ENCODE measurements at regions not wholly inside any gene's neighbourhood (a gene's known extent, or its start where the extent isn't known, plus 50 kb on each side); places are given as distances from the start of the nearest gene placed in this dataset.

DNA sequence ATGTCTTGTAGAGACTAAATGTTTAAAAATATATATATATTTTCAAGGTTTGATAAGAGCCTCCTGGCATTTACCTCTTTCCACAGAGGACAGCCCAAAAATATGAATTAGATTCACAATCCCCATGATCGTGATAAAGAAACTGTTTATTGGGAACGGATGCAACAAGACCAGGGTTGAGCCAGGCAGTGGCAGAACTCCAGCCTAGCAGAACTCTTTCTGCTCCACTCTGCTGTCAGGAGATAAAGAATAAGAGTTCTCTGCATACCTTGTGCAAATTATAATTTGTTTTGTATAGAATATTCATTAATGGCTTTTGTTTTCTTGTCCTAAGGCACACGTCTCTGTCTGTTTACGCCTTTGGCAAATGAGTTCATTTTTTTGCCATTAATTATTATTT lies 472.2 kb downstream of the TUSC1 start (continued):
- no peak for TF ChIP-seq ZNF610 (tag by site-specific recombination; IDR thresholded peaks at IDR 0.05; ENCODE audit: borderline replicate concordance)
- TF ChIP-seq ZNF521 (tag by site-specific recombination; IDR thresholded peaks at IDR 0.05): no peak

- ChIA-PET POLR2A (no interaction called here), CTCF (no interaction called here)
- TF ChIP-seq ZNF514 (tag by site-specific recombination; IDR thresholded peaks at IDR 0.05): no peak
- no peak for TF ChIP-seq ZNF580 (tag by site-specific recombination; IDR thresholded peaks at IDR 0.05)
- TF ChIP-seq SALL2 (tag by site-specific recombination; IDR thresholded peaks at IDR 0.05; ENCODE audit: borderline replicate concordance): no peak
- TF ChIP-seq YY2 (tag by site-specific recombination; IDR thresholded peaks at IDR 0.05): no peak
- no peak for TF ChIP-seq ZNF544 (tag by site-specific recombination; IDR thresholded peaks at IDR 0.05)
- TF ChIP-seq GLI2 (tag by site-specific recombination; IDR thresholded peaks at IDR 0.05; ENCODE audit: borderline replicate concordance, low read depth): no peak
- TF ChIP-seq, protein P1, sequence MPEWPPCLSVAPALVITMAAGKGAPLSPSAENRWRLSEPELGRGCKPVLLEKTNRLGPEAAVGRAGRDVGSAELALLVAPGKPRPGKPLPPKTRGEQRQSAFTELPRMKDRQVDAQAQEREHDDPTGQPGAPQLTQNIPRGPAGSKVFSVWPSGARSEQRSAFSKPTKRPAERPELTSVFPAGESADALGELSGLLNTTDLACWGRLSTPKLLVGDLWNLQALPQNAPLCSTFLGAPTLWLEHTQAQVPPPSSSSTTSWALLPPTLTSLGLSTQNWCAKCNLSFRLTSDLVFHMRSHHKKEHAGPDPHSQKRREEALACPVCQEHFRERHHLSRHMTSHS (tag by site-specific recombination; IDR thresholded peaks at IDR 0.05): no peak
- TF ChIP-seq, protein P2, sequence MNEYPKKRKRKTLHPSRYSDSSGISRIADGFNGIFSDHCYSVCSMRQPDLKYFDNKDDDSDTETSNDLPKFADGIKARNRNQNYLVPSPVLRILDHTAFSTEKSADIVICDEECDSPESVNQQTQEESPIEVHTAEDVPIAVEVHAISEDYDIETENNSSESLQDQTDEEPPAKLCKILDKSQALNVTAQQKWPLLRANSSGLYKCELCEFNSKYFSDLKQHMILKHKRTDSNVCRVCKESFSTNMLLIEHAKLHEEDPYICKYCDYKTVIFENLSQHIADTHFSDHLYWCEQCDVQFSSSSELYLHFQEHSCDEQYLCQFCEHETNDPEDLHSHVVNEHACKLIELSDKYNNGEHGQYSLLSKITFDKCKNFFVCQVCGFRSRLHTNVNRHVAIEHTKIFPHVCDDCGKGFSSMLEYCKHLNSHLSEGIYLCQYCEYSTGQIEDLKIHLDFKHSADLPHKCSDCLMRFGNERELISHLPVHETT (tag by site-specific recombination; IDR thresholded peaks at IDR 0.05): no peak
- no peak for TF ChIP-seq OVOL3 (tag by site-specific recombination; IDR thresholded peaks at IDR 0.05)
- TF ChIP-seq ZNF132 (tag by site-specific recombination; IDR thresholded peaks at IDR 0.05; ENCODE audit: borderline replicate concordance): no peak
- TF ChIP-seq SCRT1 (tag by site-specific recombination; IDR thresholded peaks at IDR 0.05; ENCODE audit: borderline replicate concordance): no peak
- no peak for TF ChIP-seq ZNF37A (tag by site-specific recombination; IDR thresholded peaks at IDR 0.05)
- no peak for TF ChIP-seq ZEB2 (tag by site-specific recombination; IDR thresholded peaks at IDR 0.05)
- no peak for TF ChIP-seq ZNF140 (tag by site-specific recombination; IDR thresholded peaks at IDR 0.05)
- TF ChIP-seq ZNF112 (tag by site-specific recombination; IDR thresholded peaks at IDR 0.05): no peak
Measured at GRCh38 chr9:25205285-25205684, 473.0 kb downstream of the TUSC1 start.

DNA sequence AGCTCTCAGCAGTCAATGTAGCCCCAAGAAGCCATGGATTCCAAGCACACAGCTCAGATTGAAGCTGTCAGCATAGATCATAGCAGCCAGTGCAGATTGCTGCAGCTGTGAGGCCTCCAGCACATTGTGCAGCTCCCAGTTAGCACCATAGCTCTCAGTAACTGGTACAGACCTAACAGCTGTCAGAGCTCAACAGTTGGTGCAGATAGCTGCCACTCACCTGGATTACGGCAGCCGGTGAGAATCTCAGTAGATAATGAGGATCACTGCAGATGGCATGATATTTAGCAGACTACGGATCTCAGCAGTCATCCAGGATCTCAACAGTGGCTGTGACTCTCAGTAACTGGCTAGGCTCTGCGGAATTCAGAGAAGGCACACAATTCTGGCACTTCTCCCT lies 500.4 kb downstream of the TUSC1 start:
- no peaks in the 10 kb centered on the region for H3K4me1 ChIP-seq (ENCODE audit: control insufficient read depth, insufficient read depth, low read length)
- ChIA-PET CTCF (no interaction called here), POLR2A (no interaction called here)
- no peak overlapping the region for H3K4me3 ChIP-seq (ENCODE audit: low read depth, low read length)
- TF ChIP-seq ZBTB21 (tag by site-specific recombination; IDR thresholded peaks at IDR 0.05) (no peak), ZNF624 (tag by site-specific recombination; IDR thresholded peaks at IDR 0.05) (no peak), SETDB1 (IDR thresholded peaks at IDR 0.05; ENCODE audit: insufficient read length, low read length) (no peak), SALL2 (tag by site-specific recombination; IDR thresholded peaks at IDR 0.05; ENCODE audit: borderline replicate concordance) (no peak)
- TF ChIP-seq, protein P3, sequence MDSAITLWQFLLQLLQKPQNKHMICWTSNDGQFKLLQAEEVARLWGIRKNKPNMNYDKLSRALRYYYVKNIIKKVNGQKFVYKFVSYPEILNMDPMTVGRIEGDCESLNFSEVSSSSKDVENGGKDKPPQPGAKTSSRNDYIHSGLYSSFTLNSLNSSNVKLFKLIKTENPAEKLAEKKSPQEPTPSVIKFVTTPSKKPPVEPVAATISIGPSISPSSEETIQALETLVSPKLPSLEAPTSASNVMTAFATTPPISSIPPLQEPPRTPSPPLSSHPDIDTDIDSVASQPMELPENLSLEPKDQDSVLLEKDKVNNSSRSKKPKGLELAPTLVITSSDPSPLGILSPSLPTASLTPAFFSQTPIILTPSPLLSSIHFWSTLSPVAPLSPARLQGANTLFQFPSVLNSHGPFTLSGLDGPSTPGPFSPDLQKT (IDR thresholded peaks at IDR 0.05; ENCODE audit: borderline replicate concordance, low read depth, low read length): no peak
- TF ChIP-seq, protein P4, sequence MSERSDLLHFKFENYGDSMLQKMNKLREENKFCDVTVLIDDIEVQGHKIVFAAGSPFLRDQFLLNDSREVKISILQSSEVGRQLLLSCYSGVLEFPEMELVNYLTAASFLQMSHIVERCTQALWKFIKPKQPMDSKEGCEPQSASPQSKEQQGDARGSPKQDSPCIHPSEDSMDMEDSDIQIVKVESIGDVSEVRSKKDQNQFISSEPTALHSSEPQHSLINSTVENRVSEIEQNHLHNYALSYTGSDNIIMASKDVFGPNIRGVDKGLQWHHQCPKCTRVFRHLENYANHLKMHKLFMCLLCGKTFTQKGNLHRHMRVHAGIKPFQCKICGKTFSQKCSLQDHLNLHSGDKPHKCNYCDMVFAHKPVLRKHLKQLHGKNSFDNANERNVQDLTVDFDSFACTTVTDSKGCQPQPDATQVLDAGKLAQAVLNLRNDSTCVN (tag by site-specific recombination; optimal IDR thresholded peaks at IDR 0.05): no peak
- H3K27ac ChIP-seq (ENCODE audit: extremely low read depth, low read depth, low read length): no peak overlapping the region
- no peaks in the 10 kb centered on the region for H3K36me3 ChIP-seq (ENCODE audit: control insufficient read depth in 2 of 2, insufficient read depth in 1 of 2, low read length in 2 of 2)
- no peaks in the 10 kb centered on the region for H3K9me3 ChIP-seq (ENCODE audit: control insufficient read depth, insufficient read depth, low read depth, low read length)

More at GRCh38 chr9:25205285-25205684, 473.0 kb downstream of the TUSC1 start:
- H3K9me3 ChIP-seq (ENCODE audit: control insufficient read depth, insufficient read depth, low read depth, low read length): no peaks in the 10 kb centered on the region
- H3K4me3 ChIP-seq (ENCODE audit: low read depth, low read length): no peak overlapping the region
- no peaks in the 10 kb centered on the region for H3K36me3 ChIP-seq (ENCODE audit: control insufficient read depth in 2 of 2, insufficient read depth in 1 of 2, low read length in 2 of 2)
- no peaks in the 10 kb centered on the region for H3K4me1 ChIP-seq (ENCODE audit: control insufficient read depth, insufficient read depth, low read length)
- no peak overlapping the region for H3K27ac ChIP-seq (ENCODE audit: extremely low read depth, low read depth, low read length)

Measured in HEK293 (cell line).